Parathyroid adenoma (tissue), 2 donors: ENCODE measurements at regions not wholly inside any gene's neighbourhood (a gene's known extent, or its start where the extent isn't known, plus 50 kb on each side); places are given as distances from the start of the nearest gene placed in this dataset.

ENCODE experiments used
- H2AFZ ChIP-seq: fragments of 300-600 bp; sonication (generic); one replicate; pipeline ENCODE4 v1.7.0; 2017; ENCODE audit warnings: antibody characterized with exemption, mild to moderate bottlenecking
- H3K27ac ChIP-seq: fragments of 300-600 bp; sonication (generic); one replicate; pipeline ENCODE4 v1.7.0; 2017
- H3K27me3 ChIP-seq: fragments of 300-600 bp; sonication (generic); one replicate; pipeline ENCODE4 v1.7.0; 2017; ENCODE audit warnings: low read length; ENCODE audit not compliant: control insufficient read depth, insufficient read depth
- H3K36me3 ChIP-seq: fragments of 300-600 bp; sonication (generic); one replicate; pipeline ENCODE4 v1.7.0; 2017; ENCODE audit warnings: low read length; ENCODE audit not compliant: control insufficient read depth, insufficient read depth
- H3K4me1 ChIP-seq: fragments of 300-600 bp; sonication (generic); one replicate; pipeline ENCODE4 v1.7.0; 2017; ENCODE audit warnings: control low read depth
- H3K4me2 ChIP-seq: fragments of 300-600 bp; sonication (generic); one replicate; pipeline ENCODE4 v1.7.0; 2017; ENCODE audit warnings: low read length
- H3K4me3 ChIP-seq: fragments of 300-600 bp; sonication (generic); one replicate; pipeline ENCODE4 v1.7.0; 2017; ENCODE audit warnings: low read depth, low read length
- H3K79me2 ChIP-seq: fragments of 300-600 bp; sonication (generic); one replicate; pipeline ENCODE4 v1.7.0; 2017; ENCODE audit warnings: control low read depth
- H3K9ac ChIP-seq: fragments of 300-600 bp; sonication (generic); one replicate; pipeline ENCODE4 v1.7.0; 2017; ENCODE audit warnings: mild to moderate bottlenecking
- H3K9me3 ChIP-seq: fragments of 300-600 bp; sonication (generic); one replicate; pipeline ENCODE4 v1.7.0; 2017; ENCODE audit warnings: low read length; ENCODE audit not compliant: control insufficient read depth
- CTCF ChIP-seq: fragments of 300-600 bp; sonication (generic); IDR thresholded peaks from one replicate; pipeline ENCODE4 v1.7.0; 2017; ENCODE audit warnings: antibody characterized with exemption, mild to moderate bottlenecking
- donor health status: primary hyperparathyroidism.

- H3K9ac ChIP-seq = no peak overlapping the region
- H3K36me3 ChIP-seq = no peaks in the 10 kb centered on the region
- H3K27me3 ChIP-seq = no peaks in the 10 kb centered on the region
- H3K79me2 ChIP-seq = no peaks in the 10 kb centered on the region
- H3K4me1 ChIP-seq = no peaks in the 10 kb centered on the region
- peak overlapping the region; percentile 59 for H3K27ac ChIP-seq
- H3K9me3 ChIP-seq = no peaks in the 10 kb centered on the region
- no peak for TF ChIP-seq CTCF
- H3K4me2 ChIP-seq = no peak overlapping the region
- no peak overlapping the region for H3K4me3 ChIP-seq
- H2AFZ ChIP-seq = no peak overlapping the region
These were observed 160.9 kb downstream of the ADAMTS15 start for GRCh38 chr11:130609121-130610035.

DNA sequence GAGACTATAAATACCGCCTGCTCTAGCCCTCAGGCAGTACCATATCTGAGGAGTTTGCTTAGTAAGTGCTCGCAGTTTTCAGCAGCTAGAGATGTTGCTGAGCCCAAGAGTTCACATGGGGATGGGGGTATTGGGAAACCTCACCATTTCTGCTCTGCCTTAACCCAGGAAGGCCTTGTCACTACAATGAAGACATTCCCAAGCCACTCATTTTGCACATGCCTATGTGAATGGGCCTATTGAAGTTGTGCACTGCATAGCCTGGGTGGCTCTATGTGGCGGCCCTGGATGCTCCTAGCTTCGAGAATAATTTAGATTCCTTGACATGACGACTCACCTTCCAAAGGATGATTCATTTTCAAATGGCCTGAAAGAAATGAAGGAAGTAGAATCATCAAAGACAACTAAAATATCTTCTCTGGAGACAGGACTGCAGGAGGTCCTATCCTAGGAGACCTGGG, 163.4 kb downstream of the ADAMTS15 start:
- Histone ChIP-seq H3K27ac (no peak overlapping the region), H3K4me1 (no peaks in the 10 kb centered on the region), H3K79me2 (no peaks in the 10 kb centered on the region)

GRCh38 chr11:130612291-130612851, 163.9 kb downstream of the ADAMTS15 start:
- no peaks in the 10 kb centered on the region for H3K4me1 ChIP-seq
- H3K36me3 ChIP-seq = no peaks in the 10 kb centered on the region
- no peak overlapping the region for H3K9ac ChIP-seq
- no peaks in the 10 kb centered on the region for H3K27me3 ChIP-seq
- H3K79me2 ChIP-seq = no peaks in the 10 kb centered on the region
- H3K27ac ChIP-seq = no peak overlapping the region
- no peak for TF ChIP-seq CTCF
- H3K4me3 ChIP-seq = no peak overlapping the region
- no peaks in the 10 kb centered on the region for H3K9me3 ChIP-seq
- no peak overlapping the region for H3K4me2 ChIP-seq
- no peak overlapping the region for H2AFZ ChIP-seq

More for the DNA sequence above, 163.4 kb downstream of the ADAMTS15 start:
- no peak overlapping the region for H3K9ac ChIP-seq
- H3K27me3 ChIP-seq = no peaks in the 10 kb centered on the region
- H2AFZ ChIP-seq = no peak overlapping the region
- H3K4me3 ChIP-seq = no peak overlapping the region
- no peak overlapping the region for H3K4me2 ChIP-seq
- H3K9me3 ChIP-seq = no peaks in the 10 kb centered on the region
- TF ChIP-seq CTCF = no peak
- H3K36me3 ChIP-seq = no peaks in the 10 kb centered on the region

- Histone ChIP-seq H3K9me3 (no peaks in the 10 kb centered on the region), H3K27me3 (no peaks in the 10 kb centered on the region), H3K79me2 (no peaks in the 10 kb centered on the region), H3K36me3 (no peaks in the 10 kb centered on the region), H3K4me1 (no peaks in the 10 kb centered on the region), H2AFZ (no peak overlapping the region), H3K4me3 (no peak overlapping the region), H3K27ac (no peak overlapping the region), H3K9ac (no peak overlapping the region), H3K4me2 (no peak overlapping the region)
- no peak for TF ChIP-seq CTCF
These were observed 165.0 kb downstream of the ADAMTS15 start for GRCh38 chr11:130613396-130613795.
